GM19455 (cell line): ENCODE measurements at regions not wholly inside any gene's neighbourhood (a gene's known extent, or its start where the extent isn't known, plus 50 kb on each side); places are given as distances from the start of the nearest gene placed in this dataset.
"Not testable (repeated sequence)": the region's sequence is repeated elsewhere in the genome, so short reads cannot be mapped to it uniquely, and the experiment has no call there.

Experiments used
- ATAC-seq: cut with Tn5 transposase; IDR thresholded peaks from one replicate; pipeline ENCODE4 v1.9.1; 2021; ENCODE audit not compliant: unreplicated experiment

- ATAC-seq = no peak
Observed at GRCh38 chr7:69418869-69419670, 179.2 kb upstream of the AUTS2 start.

DNA sequence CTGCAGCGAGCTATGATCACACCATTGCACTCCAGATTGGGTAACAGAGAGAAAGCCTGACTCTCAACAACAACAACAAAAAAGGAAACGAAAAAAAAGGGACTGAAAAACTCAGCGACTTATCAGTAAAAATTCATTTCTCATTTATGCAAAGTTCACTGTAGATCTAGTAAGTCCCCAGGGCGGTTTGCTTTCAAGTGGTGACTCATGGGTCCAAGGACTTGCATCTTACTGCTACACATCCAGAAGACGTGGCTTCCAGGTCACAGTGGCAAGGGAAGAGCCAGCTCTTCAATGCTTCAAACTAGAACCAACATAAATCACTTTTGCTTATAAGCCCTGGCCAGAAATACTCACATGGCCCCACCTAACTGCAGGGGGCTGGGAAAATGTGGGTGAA lies 178.3 kb upstream of the AUTS2 start:
- no peak for ATAC-seq

- ATAC-seq = no peak
Observed at GRCh38 chr7:69422574-69422985, 175.7 kb upstream of the AUTS2 start.

GRCh38 chr7:69426705-69427104 lies 171.6 kb upstream of the AUTS2 start:
- ATAC-seq = no peak

DNA sequence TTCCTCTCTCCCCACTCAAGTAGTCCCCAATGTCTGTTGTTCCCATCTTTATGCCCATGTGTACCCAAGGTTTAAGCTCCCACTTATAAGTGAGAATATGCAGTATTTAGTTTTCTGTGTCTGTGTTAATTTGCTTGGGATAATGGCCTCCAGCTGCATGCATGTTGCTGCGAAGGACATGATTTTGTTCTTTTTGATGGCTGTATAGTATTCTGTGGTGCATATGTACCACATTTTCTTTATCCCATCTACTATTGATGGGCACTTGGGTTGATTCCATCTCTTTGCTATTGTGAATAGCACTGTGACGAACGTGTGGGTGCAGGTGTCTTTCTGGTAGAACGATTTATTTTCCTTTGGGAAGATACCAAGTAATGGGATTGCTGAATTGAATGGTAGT lies 170.2 kb upstream of the AUTS2 start:
- ATAC-seq = no peak

DNA sequence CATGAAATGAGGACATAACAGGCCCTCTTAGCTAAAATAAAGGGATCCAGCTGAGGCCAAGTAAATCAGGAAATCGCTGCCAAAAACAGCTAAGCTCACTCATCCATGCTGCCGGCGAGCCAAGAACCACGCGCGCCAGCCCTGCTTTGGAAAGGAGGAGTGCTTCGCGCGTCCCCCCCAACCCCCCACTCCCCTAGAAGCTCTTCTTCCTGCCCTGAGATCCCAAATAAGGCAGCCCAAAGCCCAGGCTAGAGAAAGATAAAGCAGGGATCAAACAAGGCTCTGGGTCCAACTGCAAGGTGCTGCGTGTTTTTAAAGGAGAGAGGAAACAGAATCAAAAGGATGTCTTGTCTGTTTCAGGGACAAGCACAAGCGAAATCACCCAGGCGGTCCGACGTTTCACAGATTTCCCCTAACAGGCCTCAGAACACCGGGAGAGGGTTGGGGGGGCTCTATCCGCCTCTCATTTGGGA lies 168.3 kb upstream of the AUTS2 start:
- no peak for ATAC-seq

DNA sequence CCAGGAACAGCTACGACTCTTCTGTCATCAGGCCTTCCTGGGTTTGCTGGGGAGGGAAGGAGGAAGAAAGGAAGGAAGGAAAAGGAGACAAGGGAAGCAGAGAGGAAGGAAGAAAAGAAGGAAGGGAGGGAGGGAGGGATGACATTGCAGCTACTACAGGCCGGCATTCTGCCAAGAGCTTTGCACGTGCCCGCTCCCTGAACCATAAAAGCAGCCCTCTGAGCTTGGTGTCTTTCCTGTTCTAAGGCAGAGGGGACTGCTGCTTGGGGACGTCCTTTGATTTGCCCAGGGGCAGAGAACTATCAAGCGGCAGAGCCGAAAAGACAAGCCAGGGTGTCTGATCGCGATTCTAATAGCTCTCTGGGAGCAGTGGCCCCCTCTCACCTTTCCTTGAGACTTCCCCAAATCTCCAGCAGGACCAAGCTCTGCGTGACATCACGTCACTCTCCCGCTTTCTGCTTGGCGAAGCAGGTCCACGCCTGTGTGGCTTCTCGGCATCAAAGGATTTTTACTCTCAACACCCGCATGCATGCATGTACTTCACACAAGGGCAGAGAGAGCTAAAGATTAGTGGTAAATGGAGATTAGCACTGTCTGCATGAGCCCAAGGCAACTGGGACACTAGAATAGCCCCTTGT lies 167.8 kb upstream of the AUTS2 start:
- ATAC-seq = no peak

DNA sequence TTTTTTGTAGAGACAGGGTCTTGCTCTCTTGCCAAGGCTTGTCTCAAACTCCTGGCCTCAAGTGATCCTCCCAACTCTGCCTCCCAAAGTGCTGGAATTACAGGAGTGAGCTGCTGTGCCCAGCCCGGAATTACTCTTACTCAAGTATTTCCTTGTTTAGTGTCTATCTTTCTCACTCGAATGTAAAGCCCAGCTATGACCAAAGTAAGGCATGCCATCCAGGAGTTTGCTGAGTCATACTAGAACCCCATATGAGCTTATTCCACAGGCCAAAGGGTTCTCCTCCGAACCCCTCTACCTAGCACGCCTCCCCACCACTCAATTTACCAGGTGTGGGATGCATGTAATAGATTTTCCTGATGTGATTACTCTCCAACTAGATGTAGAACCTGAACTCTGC lies 166.6 kb upstream of the AUTS2 start:
- ATAC-seq = no peak

GRCh38 chr7:69432276-69432675 lies 166.0 kb upstream of the AUTS2 start:
- ATAC-seq = not testable (repeated sequence)

- no peak for ATAC-seq
Observed at GRCh38 chr7:69433081-69433480, 165.2 kb upstream of the AUTS2 start.

GRCh38 chr7:69434398-69434815 lies 163.9 kb upstream of the AUTS2 start:
- no peak for ATAC-seq

DNA sequence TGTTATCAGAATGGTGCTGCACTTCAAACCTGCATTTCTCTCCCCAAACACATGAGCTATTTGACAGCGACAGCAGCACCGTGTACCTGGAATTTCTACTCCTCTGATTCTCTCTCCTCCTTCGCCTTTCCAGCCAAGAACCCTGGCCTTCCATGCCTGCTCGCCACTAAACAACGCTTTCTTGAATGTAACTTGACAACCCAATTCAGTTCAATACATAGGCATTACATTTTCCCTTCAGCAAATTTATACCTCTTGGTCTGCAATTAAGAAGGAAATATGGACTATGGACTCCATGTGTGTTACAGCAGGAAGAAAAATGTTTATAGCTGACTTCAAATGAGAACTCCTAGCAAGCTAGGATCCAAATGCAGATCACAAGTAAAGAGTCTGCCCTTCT lies 162.6 kb upstream of the AUTS2 start:
- no peak for ATAC-seq

DNA sequence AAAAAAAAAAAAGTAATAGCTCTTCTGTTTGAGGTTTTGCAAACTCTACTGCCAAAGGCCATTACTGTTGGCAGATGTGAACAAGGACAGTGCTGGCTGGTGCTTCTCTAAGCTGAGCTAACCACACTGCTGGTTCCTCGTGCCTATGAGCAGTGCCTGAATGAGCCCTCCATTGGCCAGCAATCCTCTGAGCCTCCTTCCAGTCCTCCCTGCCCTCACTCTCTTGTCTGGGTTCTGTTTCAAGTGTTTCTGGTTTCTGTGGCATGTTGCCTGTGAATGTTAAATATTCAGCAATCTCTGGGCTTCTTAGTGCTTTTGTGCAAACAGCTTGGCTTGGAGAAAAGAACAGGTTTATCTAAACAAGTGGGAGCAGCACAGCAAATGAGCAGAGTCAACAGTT lies 161.3 kb upstream of the AUTS2 start:
- no peak for ATAC-seq

DNA sequence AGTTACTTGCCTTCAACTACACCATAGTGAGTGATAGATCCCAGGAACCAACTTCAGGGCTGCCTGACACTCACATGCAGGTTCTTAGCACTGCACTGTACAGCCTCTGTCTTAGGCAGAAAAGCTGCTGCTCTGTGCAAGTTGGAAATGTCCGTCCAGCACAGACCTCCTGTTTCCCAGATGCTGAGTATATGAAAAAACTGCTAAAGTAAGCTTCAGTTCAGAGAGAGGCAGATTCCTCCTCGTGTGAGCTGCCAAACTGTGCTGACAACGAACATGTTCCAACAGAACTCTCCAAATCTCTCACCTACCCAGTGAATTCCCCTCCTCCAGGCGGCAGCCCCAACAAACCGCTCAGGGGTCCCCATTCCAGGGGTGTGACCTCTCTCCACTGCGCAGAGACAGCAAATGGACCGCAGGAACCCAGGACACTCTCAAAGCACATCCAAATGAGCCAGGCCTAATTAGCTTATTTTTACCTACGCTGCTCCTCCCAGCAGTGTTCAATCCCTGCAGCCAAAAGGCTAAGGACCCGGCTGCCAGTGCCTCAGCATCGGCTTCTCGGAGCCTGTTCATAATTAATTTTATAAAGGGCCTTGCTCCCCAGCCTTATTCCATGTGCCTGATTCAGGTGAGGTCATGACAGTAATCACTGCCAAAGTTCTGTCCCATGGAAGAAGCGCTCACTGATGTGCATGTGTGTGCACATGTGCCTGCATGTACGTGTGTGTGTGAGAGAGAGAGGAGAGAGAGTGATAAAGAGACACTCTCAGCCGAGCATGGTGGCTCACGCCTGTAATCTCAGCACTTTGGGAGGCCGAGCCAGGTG lies 159.5 kb upstream of the AUTS2 start:
- no peak for ATAC-seq

GRCh38 chr7:69439636-69440325 lies 158.5 kb upstream of the AUTS2 start:
- no peak for ATAC-seq

GRCh38 chr7:69440976-69441375 lies 157.3 kb upstream of the AUTS2 start:
- no peak for ATAC-seq

- ATAC-seq = no peak
Observed at GRCh38 chr7:69443136-69443535, 155.1 kb upstream of the AUTS2 start.

- ATAC-seq = no peak
Observed at GRCh38 chr7:69445541-69445940, 152.7 kb upstream of the AUTS2 start.

GRCh38 chr7:69446213-69446612 lies 152.1 kb upstream of the AUTS2 start:
- not testable (repeated sequence) for ATAC-seq

DNA sequence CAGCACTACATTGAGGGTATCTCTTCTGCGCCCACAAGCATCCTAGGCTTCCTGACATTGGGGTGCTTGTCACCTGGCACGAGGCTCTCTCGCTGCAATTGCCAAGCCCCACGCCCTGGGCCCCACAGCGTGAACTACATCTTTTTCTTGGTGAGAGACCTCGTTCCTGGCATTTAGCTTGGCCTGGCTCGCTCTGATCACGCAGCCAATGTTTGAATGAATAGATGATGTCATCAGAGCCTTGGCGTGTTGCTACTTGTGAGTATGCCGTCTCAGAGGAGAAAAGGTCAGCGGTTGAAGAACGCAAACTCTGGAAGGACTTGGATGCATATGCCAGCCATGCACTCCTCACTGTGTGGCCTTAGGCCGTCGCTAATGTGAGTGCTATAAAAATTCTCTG lies 150.2 kb upstream of the AUTS2 start:
- ATAC-seq = no peak

- no peak for ATAC-seq
Observed at GRCh38 chr7:69450456-69450855, 147.8 kb upstream of the AUTS2 start.
